ENCODE measurements at regions not wholly inside any gene's neighbourhood (a gene's known extent, or its start where the extent isn't known, plus 50 kb on each side); places are given as distances from the start of the nearest gene placed in this dataset.

- 96% methylated on average over 4 of the region's 5 CpGs for WGBS (ENCODE audit: insufficient coverage)
- DNase-seq = no peak
- no peaks in the 10 kb centered on the region for H3K36me3 Mint-ChIP-seq
- Histone ChIP-seq H3K79me2 (ENCODE audit: insufficient read depth, low read length) (no peaks in the 10 kb centered on the region), H3K27ac (ENCODE audit: low read depth in 1 of 2, low read length in 2 of 2) (no peak overlapping the region), H3K4me1 (ENCODE audit: control insufficient read depth in 1 of 2, insufficient read depth in 2 of 2, low read length in 2 of 2) (no peaks in the 10 kb centered on the region), H3K4me3 (replicated peaks in 1 of 3; ENCODE audit: low read depth in 2 of 3, low read length in 3 of 3) (no peak overlapping the region), H3K9ac (ENCODE audit: insufficient read depth, low read length, poor library complexity, severe bottlenecking) (no peak overlapping the region), H3K36me3 (replicated peaks in 1 of 2; ENCODE audit: control insufficient read depth in 1 of 2, insufficient read depth in 2 of 2, low read length in 2 of 2) (no peaks in the 10 kb centered on the region), H3K9me3 (replicated peaks in 1 of 2; ENCODE audit: control insufficient read depth in 1 of 2, insufficient read depth in 1 of 2, low read length in 2 of 2) (peaks cover 0 to 8% of the 10 kb centered on the region in 2 donors), H2AFZ (ENCODE audit: insufficient read depth, low read depth, low read length, poor library complexity, severe bottlenecking) (no peak overlapping the region), H3K27me3 (ENCODE audit: control insufficient read depth in 2 of 2, insufficient read depth in 2 of 2, low read length in 2 of 2) (no peaks in the 10 kb centered on the region), H3K4me2 (replicated peaks; ENCODE audit: extremely low read depth, low read length, poor library complexity, severe bottlenecking) (no peak overlapping the region), H4K20me1 (ENCODE audit: insufficient read depth, low read length) (no peaks in the 10 kb centered on the region)
- H3K4me3 Mint-ChIP-seq = no peak overlapping the region
- peaks cover 0 to 12% (median 4%) of the 10 kb centered on the region in 7 donors for H3K9me3 Mint-ChIP-seq
- H3K4me1 Mint-ChIP-seq = no peaks in the 10 kb centered on the region
- H3K27ac Mint-ChIP-seq = no peak overlapping the region
- H3K27me3 Mint-ChIP-seq (ENCODE audit: low read depth in 3 of 3) = peaks cover 1 to 16% (median 8%) of the 10 kb centered on the region in 3 donors
- intact Hi-C loops (cut with micrococcal nuclease) = no loop called here
- no peak for TF ChIP-seq CTCF (IDR thresholded peaks at IDR 0.05)
Measured at GRCh38 chr18:75862458-75862857, 435.0 kb upstream of the SMIM21 start.

GRCh38 chr18:75860166-75860565 lies 432.7 kb upstream of the SMIM21 start:
- intact Hi-C loops (cut with micrococcal nuclease) = no loop called here
- peaks cover 3 to 13% (median 8%) of the 10 kb centered on the region in 3 donors for H3K27me3 Mint-ChIP-seq (ENCODE audit: low read depth in 3 of 3)
- H3K36me3 Mint-ChIP-seq = no peaks in the 10 kb centered on the region
- no peaks in the 10 kb centered on the region for H3K4me1 Mint-ChIP-seq
- TF ChIP-seq CTCF (IDR thresholded peaks at IDR 0.05) = no peak
- Histone ChIP-seq H3K4me1 (ENCODE audit: control insufficient read depth in 1 of 2, insufficient read depth in 2 of 2, low read length in 2 of 2) (no peaks in the 10 kb centered on the region), H3K4me3 (replicated peaks in 1 of 3; ENCODE audit: low read depth in 2 of 3, low read length in 3 of 3) (no peak overlapping the region), H3K27ac (ENCODE audit: low read depth in 1 of 2, low read length in 2 of 2) (no peak overlapping the region), H3K9ac (ENCODE audit: insufficient read depth, low read length, poor library complexity, severe bottlenecking) (no peak overlapping the region), H3K27me3 (ENCODE audit: control insufficient read depth in 2 of 2, insufficient read depth in 2 of 2, low read length in 2 of 2) (no peaks in the 10 kb centered on the region), H4K20me1 (ENCODE audit: insufficient read depth, low read length) (no peaks in the 10 kb centered on the region), H2AFZ (ENCODE audit: insufficient read depth, low read depth, low read length, poor library complexity, severe bottlenecking) (no peak overlapping the region), H3K36me3 (replicated peaks in 1 of 2; ENCODE audit: control insufficient read depth in 1 of 2, insufficient read depth in 2 of 2, low read length in 2 of 2) (no peaks in the 10 kb centered on the region), H3K9me3 (replicated peaks in 1 of 2; ENCODE audit: control insufficient read depth in 1 of 2, insufficient read depth in 1 of 2, low read length in 2 of 2) (peaks cover 0 to 8% of the 10 kb centered on the region in 2 donors), H3K79me2 (ENCODE audit: insufficient read depth, low read length) (no peaks in the 10 kb centered on the region), H3K4me2 (replicated peaks; ENCODE audit: extremely low read depth, low read length, poor library complexity, severe bottlenecking) (no peak overlapping the region)
- 84% methylated on average over 4 of the region's 7 CpGs for WGBS (ENCODE audit: insufficient coverage)
- H3K4me3 Mint-ChIP-seq = no peak overlapping the region
- peaks cover 0 to 12% (median 4%) of the 10 kb centered on the region in 7 donors for H3K9me3 Mint-ChIP-seq
- no peak for DNase-seq
- H3K27ac Mint-ChIP-seq = no peak overlapping the region
